GM18951 (cell line): ENCODE measurements at regions not wholly inside any gene's neighbourhood (a gene's known extent, or its start where the extent isn't known, plus 50 kb on each side); places are given as distances from the start of the nearest gene placed in this dataset.
"Not testable (repeated sequence)": the region's sequence is repeated elsewhere in the genome, so short reads cannot be mapped to it uniquely, and the experiment has no call there.

Experiments
- POLR2A ChIP-seq: IDR thresholded peaks from 4 replicates; pipeline ENCODE4 v1.6.1; 2011; ENCODE audit warnings: mild to moderate bottlenecking; ENCODE audit not compliant: insufficient read length, insufficient read depth; ENCODE audit errors: extremely low read depth
- in situ Hi-C: fragments of 300-500 bp; cut with MboI; formaldehyde crosslinking; loops from one replicate; pipeline ENCODE4 v1.12.0; 2022; ENCODE audit warnings: low sequenced_read_pairs, mixed read lengths, inconsistent platforms; ENCODE audit not compliant: unreplicated experiment

- in situ Hi-C loops, result no loop called here
- TF ChIP-seq POLR2A, result no peak
Measured at GRCh38 chr15:62404194-62404985, 239.3 kb upstream of the C2CD4B start.

GRCh38 chr15:62406305-62406891, 241.3 kb upstream of the C2CD4B start:
- TF ChIP-seq POLR2A, result no peak
- in situ Hi-C loops, result no loop called here

- no peak for TF ChIP-seq POLR2A
- in situ Hi-C loops, result no loop called here
Measured at GRCh38 chr15:62407216-62407615, 242.1 kb upstream of the C2CD4B start.

GRCh38 chr15:62407962-62408361, 242.9 kb upstream of the C2CD4B start:
- in situ Hi-C loops, result no loop called here

GRCh38 chr15:62409466-62409865, 244.4 kb upstream of the C2CD4B start:
- in situ Hi-C loops, result no loop called here
- TF ChIP-seq POLR2A, result no peak

More at GRCh38 chr15:62407962-62408361, 242.9 kb upstream of the C2CD4B start:
- no peak for TF ChIP-seq POLR2A

- in situ Hi-C loops, result no loop called here
Measured at GRCh38 chr15:62412686-62413085, 247.6 kb upstream of the C2CD4B start.

GRCh38 chr15:62413153-62413552, 248.1 kb upstream of the C2CD4B start:
- in situ Hi-C loops, result no loop called here
- TF ChIP-seq POLR2A, result no peak

More at GRCh38 chr15:62412686-62413085, 247.6 kb upstream of the C2CD4B start:
- TF ChIP-seq POLR2A, result no peak

GRCh38 chr15:62413786-62414185, 248.7 kb upstream of the C2CD4B start:
- no peak for TF ChIP-seq POLR2A
- in situ Hi-C loops, result no loop called here

- no peak for TF ChIP-seq POLR2A
- in situ Hi-C loops, result no loop called here
Measured at GRCh38 chr15:62415498-62415897, 250.4 kb upstream of the C2CD4B start.

GRCh38 chr15:62416526-62416925, 251.4 kb upstream of the C2CD4B start:
- no peak for TF ChIP-seq POLR2A
- in situ Hi-C loops, result no loop called here

GRCh38 chr15:62417439-62417838, 252.4 kb upstream of the C2CD4B start:
- TF ChIP-seq POLR2A, result no peak
- in situ Hi-C loops, result no loop called here

- in situ Hi-C loops, result not testable (repeated sequence)
Measured at GRCh38 chr15:62418496-62418895, 253.4 kb upstream of the C2CD4B start.

GRCh38 chr15:62419192-62419591, 254.1 kb upstream of the C2CD4B start:
- TF ChIP-seq POLR2A, result no peak
- in situ Hi-C loops, result no loop called here

- in situ Hi-C loops, result not testable (repeated sequence)
Measured at GRCh38 chr15:62420371-62420770, 255.3 kb upstream of the C2CD4B start.
